GM23248 (cell line): ENCODE measurements at regions not wholly inside any gene's neighbourhood (a gene's known extent, or its start where the extent isn't known, plus 50 kb on each side); places are given as distances from the start of the nearest gene placed in this dataset.

Source experiments
- EZH2 ChIP-seq: fragments of 200-600 bp; sonication (generic); IDR thresholded peaks from 2 replicates; pipeline ENCODE4 v1.6.1; 2018; ENCODE audit warnings: antibody characterized with exemption, mild to moderate bottlenecking; ENCODE audit not compliant: insufficient read depth, poor library complexity, severe bottlenecking
- EZH2phosphoT487 ChIP-seq: fragments of 200-600 bp; sonication (generic); IDR thresholded peaks from 2 replicates; pipeline ENCODE4 v1.6.1; 2018; ENCODE audit warnings: antibody characterized with exemption, moderate library complexity, mild to moderate bottlenecking, low read depth; ENCODE audit not compliant: insufficient read depth

- TF ChIP-seq EZH2 (no peak), EZH2phosphoT487 (no peak)
These were observed 234.9 kb upstream of the ARHGAP20 start for GRCh38 chr11:110947096-110947495.
